Germinal center (tissue), 1 donor: ENCODE measurements at regions not wholly inside any gene's neighbourhood (a gene's known extent, or its start where the extent isn't known, plus 50 kb on each side); places are given as distances from the start of the nearest gene placed in this dataset.
"Not testable (repeated sequence)": the region's sequence is repeated elsewhere in the genome, so short reads cannot be mapped to it uniquely, and the experiment has no call there.

ENCODE experiments used
- DNase-seq: peaks from one replicate; pipeline ENCODE4 v3.0.0; 2012; ENCODE audit warnings: mixed read lengths, low spot score

DNA sequence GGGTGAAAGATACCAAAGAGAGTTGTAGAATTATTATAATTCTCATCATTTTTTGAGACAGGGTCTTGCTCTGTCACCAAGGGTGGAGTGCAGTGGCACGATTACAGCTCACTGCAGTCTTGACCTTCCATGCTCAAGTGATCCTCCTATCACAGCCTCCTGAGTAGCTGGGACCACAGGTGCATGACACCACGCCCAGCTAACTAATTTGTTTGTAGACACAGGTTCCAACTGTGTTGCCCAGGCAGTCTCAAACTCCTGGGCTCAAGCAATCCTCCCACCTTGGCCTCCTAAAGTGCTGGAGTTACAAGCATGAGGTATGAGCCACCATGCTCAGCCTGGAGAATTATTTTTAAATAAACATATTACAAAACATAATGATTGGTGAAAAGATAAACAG is 92.8 kb upstream of the MSH6 start:
- no peak for DNase-seq

DNA sequence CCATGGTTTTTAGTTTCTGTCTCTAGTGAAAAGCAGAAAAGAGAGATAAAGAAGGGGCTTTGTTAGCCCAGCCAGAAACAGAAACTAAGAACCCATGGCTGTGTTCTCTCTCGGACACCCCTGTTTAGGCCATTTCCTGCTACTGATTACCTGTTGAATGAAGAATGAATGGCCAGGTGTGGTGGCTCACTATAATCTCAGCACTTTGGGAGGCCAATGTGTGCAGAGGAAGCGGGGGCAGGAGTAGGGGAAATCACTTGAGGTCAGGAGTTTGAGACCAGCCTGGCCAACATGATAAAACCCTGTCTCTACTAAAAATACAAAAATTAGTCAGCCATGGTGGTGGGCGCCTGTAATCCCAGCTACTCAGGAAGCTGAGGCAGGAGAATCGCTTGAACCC is 93.8 kb upstream of the MSH6 start:
- DNase-seq: not testable (repeated sequence)

DNA sequence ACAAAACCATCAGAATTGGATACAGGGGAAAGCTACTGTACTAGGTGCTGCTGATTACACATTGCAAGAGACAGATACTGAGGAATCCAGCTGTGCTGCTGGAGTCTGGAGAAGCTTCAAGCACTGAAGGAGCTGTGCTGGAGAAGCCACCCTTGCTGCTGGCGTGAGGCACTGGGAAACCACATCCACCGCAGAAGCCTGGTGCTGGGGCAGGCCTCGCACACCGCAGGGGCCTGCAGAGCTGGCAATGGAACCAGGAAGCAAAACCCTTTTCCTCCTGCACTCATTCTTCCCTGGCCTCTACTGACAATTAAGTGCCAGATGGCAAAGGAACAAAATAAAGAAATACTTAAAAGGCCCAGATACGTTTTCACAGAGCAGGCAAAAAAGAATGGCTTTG is 94.4 kb upstream of the MSH6 start:
- no peak for DNase-seq

DNA sequence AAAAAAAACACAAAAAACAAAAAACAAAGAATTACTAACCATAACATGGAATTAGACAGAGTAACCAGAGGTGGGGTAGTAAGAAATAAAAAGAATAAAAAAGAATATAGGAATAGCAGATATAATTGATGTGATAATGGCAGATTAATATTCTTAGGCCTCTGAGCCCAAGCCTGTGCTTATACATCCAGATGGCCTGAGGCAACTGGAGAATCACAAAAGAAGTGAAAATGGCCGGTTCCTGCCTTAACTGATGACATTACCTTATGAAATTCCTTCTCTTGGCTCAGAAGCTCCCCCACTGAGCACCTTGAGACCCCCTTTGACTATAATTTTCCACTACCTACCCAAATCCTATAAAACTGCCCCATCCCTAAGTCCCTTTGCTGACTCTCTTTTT is 95.1 kb upstream of the MSH6 start:
- DNase-seq: no peak

DNA sequence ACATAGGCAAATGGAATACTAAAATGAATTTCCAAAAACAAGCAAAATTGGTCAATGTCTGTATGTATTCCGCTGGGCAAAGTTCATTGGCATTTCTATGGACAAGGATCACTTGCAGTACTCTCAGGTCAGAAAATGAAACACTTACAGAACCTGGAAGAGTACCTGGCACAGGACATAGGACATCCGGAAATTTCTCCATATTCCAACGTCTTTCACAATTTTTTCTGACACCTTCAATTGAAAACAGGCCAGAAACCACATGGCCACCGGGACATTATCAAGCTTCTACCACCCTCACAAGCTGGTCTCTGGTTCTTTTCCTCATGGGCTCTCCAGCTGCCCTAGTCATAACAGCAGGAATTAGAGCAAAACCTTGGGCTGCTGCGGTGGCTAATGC is 96.9 kb upstream of the MSH6 start:
- DNase-seq: no peak

DNA sequence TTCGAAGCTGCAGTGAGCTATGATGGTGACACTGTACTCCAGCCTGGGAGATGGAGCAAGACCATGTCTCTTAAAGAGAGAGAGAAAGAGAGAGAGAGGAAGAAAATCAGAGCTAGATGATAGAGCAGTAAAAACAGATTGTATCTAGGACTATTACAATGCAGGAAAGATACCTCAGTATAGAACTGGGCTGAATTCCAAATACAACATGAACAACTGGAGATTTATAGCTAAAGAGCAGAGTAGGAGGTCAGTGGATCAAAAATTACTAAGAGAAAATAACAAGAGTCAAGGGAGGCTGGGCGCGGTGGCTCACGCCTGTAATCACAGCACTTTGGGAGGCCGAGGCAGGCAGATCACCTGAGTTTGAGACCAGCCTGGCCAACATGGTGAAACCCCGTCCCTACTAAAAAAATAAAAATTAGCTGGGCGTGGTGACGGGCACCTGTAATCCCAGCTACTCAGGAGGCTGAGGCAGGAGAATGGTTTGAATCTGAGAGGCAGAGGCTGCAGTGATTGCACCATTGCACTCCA is 100.7 kb upstream of the MSH6 start:
- no peak for DNase-seq

DNA sequence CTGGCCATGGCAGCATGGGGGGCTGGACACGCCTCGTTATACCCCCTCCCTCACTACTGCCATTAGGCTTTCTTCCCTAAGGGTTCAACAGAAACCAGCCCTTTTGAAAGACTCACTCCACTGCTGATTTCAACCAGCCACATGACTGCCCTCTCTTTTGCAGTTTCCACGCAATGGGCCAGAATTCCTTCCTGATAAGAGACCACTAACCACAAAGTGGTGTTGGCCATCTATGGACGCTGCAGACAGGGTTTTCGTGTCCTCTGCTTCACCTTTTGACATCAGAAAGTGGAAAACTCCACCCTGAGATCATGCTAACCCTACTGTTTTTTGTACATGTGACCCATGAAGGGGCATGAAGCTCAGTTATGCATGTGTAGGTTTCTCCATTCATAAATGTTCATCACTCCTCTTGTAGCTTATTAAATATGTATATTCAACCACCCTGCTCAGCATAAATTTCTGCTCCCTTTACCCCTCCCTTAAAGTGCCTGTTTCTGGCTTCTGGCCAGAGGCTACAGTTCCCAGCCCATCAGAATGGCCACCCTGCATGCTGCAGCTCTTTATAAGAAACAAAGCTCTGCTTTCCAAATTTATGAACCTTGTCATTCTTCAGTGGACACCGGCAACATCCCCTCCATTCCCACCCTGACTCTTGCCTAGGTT is 105.6 kb upstream of the KCNK12 start:
- DNase-seq: no peak

DNA sequence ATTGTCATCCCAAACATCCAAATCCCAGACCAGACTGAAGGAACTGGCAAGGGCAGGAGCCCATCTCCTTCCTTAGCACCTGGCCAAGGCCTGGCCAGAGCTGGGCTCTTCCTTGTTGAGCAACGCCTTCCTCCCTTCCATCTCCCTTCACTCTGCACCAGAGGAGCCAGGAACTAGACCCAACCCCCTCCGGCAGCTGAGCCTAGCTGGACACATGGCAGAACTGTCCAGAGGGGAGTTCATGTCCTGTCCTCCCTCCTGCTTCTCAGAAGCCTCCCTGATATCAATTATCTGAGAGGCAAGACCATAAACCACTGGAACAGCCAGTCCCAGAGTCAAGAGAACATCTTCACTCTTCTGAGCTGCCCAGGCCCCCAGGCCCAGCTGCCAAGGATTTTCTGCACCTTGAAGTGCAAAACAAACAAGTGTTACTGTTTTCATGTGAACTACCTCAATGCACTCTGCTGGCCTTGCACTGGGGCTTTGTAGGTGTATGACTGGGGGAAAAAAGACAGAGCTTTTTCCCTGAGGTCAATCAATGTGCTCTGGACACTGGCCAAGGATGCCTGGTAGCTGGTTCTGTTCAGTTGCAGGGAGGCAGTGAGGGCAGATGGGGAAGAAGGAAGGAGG is 104.5 kb upstream of the KCNK12 start:
- DNase-seq: no peak

DNA sequence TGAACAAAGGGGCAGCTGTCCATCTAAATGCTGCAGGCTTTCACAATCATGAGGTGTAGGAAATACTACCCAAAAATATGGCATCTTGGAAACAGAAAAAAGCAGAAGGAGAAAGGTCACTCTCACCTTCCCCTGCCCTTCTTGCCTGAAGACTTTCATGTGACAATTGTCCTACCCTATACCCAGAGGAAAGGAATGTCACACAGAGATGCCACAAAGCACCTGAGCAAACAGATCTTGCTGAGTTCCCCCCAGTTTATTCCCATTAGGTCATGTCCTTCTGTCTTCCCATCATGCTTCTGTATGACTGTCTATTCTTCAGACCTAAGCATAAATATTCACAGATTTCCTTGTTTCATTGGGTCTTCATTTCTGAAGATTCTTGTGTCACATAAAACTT is 95.5 kb upstream of the KCNK12 start:
- DNase-seq: no peak

DNA sequence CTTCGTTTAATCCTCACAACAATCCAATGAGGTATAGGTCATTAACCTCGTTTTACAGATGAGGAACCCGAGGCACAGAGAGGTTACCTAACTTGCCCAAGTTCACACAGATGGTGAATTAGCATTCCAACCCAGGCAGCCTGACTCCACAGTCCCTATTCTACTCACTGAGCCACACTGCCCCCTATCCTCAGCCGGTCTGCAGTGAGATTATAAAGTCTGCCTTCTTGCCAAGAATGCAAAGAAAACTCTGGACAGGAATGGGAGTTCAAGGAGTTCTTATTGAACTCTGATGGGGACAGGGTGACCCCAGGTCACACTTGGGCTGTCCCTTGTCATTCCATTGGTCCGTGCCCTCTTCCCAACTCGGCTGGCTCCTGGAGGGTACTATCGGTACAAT is 94.0 kb upstream of the KCNK12 start:
- DNase-seq: no peak

DNA sequence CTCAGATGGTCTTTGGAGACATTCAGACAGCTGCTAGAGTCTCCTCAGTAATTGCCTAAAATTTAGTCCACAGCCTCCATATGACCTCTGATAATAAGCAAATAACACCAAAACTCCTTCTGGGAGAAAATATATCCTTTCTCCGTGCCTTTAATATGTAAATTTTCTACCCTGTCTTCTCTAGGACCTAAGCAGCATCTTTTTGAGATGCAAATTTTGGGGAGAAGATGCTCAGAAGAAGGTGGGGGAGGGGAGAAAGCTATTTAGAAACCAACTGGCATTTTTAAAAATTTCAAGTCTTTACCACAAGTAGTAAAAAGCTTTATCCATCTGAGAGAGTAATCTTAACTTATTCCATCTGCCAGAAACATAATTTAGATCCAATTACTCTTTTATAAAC is 91.8 kb upstream of the KCNK12 start:
- peak; percentile 31 for DNase-seq

DNA sequence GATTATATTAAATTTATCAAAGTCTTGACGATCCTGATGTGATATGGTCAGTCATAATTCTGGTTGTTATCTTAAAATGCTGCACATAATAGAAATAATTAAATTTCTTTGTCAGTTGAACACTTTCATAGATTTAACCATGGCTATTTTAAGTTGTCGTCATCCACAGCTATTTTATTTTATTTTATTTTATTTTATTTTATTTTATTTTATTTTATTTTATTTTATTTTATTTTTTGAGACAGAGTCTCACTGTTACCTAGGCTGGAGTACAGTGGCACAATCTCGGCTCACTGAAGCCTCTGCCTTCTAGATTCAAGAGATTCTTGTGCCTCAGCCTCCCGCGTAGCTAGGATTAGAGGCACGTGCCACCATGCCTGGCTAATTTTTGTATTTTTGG is 90.5 kb upstream of the KCNK12 start:
- DNase-seq: no peak

DNA sequence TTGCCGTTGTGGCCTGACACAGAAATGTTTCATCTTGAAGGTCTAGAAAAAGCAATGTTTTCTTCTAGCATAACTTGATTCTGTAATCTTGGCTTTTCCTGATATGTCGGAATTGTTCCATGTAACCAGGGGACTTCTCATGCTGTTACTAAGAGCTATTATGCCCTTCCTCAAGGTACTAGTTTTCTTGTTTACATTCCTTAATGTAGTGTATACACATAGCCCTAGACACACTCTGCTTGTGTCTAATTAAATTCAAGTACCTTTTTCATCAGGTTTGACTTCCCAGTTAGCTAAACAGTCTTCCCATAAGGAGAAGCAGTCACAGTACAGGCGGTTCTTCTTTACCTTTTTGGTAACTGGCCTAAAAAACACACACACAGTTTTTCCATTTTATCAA is 89.4 kb upstream of the KCNK12 start:
- no peak for DNase-seq

DNA sequence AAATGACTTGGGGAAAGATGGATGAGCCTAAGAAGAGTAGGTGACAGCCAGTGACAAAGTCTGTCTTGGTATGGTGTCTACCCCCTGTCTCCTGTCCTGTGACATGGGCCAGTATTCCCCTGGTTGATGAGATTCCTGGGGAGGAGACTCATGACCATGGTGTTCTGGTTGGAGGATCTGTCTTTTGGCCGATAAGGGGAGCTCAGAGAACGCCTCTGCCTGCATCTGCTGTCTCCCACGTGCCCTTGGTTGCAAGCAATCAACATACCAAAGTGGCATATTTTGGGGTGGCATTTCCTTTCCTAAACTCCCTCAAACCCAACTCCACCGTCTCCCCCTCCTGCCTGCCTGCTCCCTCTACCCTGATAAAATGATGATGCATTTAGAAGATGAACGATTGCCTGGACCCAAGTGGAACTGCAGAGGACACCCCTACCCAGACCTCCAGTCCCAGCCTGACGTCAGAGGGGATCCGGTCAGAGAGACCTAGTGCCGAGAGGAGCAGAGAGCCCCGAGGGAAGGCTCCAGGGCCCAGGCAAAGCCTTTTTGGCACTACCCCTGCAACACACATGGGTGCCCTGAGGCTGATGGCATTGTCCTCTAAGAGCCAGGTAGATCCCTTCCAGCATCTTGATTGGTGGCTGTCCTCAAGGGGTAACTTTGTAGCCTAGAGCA is 88.0 kb upstream of the KCNK12 start:
- DNase-seq: peak; percentile 16

DNA sequence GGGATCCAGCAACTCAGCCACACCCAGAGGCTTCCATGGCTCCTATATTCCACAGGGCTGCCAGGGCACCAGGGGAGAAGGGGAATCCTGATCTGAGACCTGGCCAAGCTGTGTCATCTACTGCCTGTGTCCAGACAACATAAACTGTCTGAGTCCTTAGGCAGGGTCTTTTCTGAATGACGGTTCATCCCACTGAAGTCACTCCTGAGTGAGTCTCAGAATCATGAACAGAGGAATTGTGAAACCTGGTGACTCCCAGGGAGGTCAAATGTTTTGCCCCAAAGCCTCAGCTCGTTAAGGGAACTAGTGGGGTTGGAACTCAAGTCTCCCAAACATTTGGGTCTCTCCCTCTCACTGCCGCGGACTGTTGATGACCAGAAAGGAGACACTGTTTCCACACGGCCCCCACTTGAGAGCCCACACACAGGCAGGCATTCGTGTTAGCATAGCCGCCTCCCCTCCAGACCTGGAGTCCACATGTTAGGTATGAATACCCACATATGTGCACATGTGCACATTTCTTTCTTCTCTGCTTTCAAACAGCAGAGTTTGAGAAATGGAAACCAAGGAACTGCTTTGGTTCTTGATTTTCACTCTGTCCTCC is 87.2 kb upstream of the KCNK12 start:
- DNase-seq: no peak

DNA sequence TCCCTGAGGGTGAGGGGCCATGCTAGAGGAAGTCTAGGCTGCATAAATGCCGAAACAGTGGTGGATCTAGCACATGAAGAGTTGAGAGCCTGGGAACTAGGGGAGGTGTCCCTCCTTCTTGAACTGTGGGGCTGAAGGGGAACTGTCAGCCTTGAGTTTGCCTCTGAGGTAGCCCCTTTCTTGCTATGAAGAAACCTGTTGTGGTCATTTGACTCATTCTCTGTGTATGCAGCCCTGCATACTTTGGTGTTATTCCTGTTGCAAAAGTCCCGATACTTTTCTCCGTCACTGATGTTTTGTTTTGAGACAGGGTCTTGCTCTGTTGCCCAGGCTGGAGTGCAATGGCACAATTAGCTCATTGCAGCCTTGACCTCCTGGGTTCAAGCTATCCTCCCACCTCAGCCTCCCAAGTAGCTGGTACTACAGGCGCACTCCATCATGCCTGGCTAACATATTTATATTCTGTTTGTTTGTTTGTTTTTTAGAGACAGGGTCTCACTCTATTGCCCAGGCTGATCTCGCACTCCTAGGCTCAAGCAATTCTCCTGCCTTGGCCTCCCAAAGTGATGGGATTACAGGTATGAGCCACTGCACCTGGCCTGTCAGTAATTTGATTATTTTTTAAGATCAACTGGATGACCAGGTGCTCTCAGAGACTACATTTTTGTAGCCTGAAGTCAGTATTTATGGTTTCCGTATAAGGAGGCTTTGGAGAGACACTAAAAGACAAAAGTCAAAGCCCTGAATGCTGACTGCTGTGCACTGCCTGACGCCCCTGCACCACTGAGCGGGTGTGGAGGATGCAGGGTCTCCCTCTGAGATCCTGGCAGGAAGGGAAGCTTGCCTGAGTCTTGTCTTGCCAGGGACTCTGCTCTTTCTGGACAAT is 86.2 kb upstream of the KCNK12 start:
- peak; percentile 18 for DNase-seq

DNA sequence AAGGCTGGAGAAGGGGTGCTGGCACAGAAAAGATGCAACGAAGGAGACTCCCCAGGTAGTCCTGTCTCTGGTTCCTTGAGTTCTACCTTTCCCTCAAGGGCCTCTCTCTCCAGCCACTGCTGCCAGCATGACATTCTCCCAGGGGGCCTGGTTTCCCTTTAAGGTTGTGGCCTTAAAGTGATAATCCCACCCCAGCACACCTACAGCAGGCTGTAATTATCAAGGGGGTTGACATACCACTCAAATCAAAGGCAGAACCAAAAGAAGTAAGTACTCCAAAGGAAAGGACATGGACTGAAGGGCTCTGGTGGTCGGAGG is 84.7 kb upstream of the KCNK12 start:
- DNase-seq: no peak

DNA sequence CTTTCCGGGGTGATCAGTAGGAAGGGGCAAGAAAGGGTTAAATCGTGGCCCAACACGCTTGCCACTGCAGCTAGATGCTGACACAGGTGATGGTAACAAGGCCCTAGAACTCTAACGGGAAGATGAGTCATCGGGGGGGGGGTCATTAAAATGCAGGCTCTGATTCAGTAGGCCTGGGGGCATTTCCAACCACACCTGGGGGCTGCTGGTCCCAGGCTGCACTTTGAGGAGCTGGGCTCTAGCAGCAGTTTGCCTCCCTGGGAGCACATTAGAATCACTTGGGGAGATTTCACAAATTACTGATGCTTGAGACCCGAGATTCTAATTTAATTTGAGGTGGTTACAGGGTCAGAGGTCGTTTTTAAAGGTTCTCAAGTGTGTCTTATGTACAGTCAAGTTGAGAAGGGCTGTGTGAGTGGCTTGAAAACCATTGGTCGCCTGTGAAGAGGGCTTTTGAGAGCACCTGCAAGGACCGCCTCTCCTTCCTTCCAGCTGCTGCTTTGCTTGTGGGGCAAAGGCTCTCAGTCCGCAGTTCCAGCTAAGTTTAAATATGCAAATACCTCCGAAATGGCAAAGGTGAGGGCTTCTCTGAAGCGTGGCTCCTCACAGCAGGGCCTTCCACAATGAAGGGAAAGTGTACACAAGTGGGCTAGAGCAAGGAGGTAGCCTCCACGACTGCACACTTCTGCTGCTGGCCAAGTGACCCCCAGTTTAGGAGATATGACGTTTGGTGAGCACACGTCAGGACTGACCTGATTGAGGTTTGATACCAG is 84.2 kb upstream of the KCNK12 start:
- peak; percentile 91 for DNase-seq

DNA sequence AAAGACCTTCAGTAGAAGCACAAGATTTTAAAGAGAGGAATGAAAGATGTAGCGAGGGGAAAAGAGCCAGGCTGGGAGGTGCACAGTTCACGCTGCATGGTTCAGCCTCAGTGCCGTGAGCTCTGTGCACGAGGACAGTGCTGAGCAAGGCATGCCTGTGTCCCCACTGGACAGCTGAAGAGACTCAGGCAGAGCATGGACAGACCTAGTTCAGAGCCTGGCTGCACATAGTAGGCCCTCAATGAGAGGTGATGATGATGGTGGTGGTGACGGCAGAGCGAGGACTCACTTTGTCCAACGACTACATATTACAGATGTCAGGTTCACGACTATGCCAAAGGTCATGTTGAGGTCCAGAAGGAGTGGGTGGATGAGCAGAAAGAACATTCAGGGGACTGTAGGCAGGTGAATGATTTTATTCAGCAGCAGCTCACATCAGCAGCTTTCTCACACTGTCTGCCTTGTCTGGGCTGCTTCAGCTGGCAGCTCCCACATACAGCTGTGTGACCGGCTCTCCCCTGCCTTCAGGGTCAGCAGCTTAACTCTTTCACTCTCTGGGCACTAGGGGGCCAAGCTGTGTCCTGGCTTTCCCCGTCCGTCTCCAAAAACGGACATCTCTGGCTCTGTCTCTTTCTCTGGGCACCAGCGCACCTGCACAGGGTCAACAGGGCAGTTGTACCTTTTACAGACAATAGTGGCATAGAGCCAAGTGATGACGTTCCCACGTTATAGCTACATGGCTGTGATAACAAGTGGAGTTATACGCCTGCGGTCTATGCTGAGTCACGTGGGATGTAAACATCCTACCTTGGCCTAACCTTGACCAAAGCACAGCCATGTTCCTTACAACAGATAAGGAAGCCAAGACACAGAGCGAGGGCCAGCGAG is 83.4 kb upstream of the KCNK12 start:
- no peak for DNase-seq

DNA sequence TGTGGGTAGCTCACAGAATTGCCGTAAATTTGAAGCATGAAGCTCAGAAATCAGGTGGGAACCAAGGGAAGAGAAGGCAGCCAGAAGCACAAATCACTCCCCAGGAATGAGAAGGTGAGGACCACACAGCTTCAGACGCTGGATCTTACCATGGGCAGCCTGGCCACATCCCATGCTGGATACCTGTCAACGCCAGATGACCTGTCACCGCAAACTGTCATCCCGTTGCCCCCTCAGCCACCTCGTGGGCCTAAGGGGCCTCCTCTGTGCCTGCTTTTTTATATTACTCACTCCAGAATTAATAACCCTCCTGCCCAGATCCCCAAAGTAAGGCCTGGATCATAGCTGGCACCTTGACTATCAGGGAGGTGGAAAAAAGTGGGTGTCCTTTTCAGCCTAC is 82.3 kb upstream of the KCNK12 start:
- DNase-seq: no peak
